ENCODE measurements at regions not wholly inside any gene's neighbourhood (a gene's known extent, or its start where the extent isn't known, plus 50 kb on each side); places are given as distances from the start of the nearest gene placed in this dataset.

- Histone ChIP-seq H3K9ac (ENCODE audit: low read length) (no peak overlapping the region), H4K20me1 (ENCODE audit: control insufficient read depth, insufficient read depth, low read length, poor library complexity, severe bottlenecking) (no peaks in the 10 kb centered on the region), H3K4me1 (ENCODE audit: control insufficient read depth in 2 of 2, insufficient read depth in 2 of 2, low read length in 2 of 2) (no peaks in the 10 kb centered on the region), H3K4me3 (ENCODE audit: control extremely low read depth in 1 of 5, extremely low read depth in 1 of 5, insufficient read depth in 1 of 5, low read depth in 2 of 5, low read length in 4 of 5) (no peak overlapping the region), H3K79me2 (ENCODE audit: control insufficient read depth, insufficient read depth, low read length) (no peaks in the 10 kb centered on the region), H3K36me3 (replicated peaks in 1 of 2; ENCODE audit: control extremely low read depth in 1 of 2, control insufficient read depth in 1 of 2, extremely low read depth in 1 of 2, insufficient read depth in 2 of 2, low read length in 1 of 2) (no peaks in the 10 kb centered on the region), H3K27ac (ENCODE audit: low read length in 2 of 2) (no peak overlapping the region), H2AFZ (ENCODE audit: insufficient read depth, low read depth, low read length, poor library complexity, severe bottlenecking) (no peak overlapping the region), H3K4me2 (replicated peaks; ENCODE audit: low read depth, low read length, poor library complexity, severe bottlenecking) (no peak overlapping the region), H3K27me3 (replicated peaks in 1 of 4; ENCODE audit: control extremely low read depth in 1 of 4, control insufficient read depth in 3 of 4, insufficient read depth in 4 of 4, low read length in 3 of 4) (no peaks in the 10 kb centered on the region), H3K9me3 (ENCODE audit: control extremely low read depth in 1 of 3, control insufficient read depth in 2 of 3, insufficient read depth in 1 of 3, low read length in 2 of 3) (no peaks in the 10 kb centered on the region)
- Mint-ChIP-seq H3K4me3 (no peak overlapping the region), H3K4me1 (no peaks in the 10 kb centered on the region), H3K27ac (no peak overlapping the region), H3K9me3 (ENCODE audit: insufficient read depth) (no peaks in the 10 kb centered on the region), H3K27me3 (peaks cover 12% of the 10 kb centered on the region)
- no peak for DNase-seq
- TF ChIP-seq EZH2 (IDR thresholded peaks at IDR 0.05; ENCODE audit: borderline replicate concordance, insufficient read depth, low read depth, low read length, poor library complexity, severe bottlenecking) (no peak), CTCF (IDR thresholded peaks at IDR 0.05) (no peak)
- WGBS (ENCODE audit: insufficient coverage), result no CpG with 5 or more reads among the region's 1 CpG
- intact Hi-C loops (cut with micrococcal nuclease), result no loop called here
- CTCF ChIA-PET, result no interaction called here
- ATAC-seq (ENCODE audit: low read depth), result no peak
- POLR2A ChIA-PET, result no interaction called here
Measured at GRCh38 chr1:115170377-115170776, 81.1 kb upstream of the TSPAN2 start.

GRCh38 chr1:115168026-115168425 lies 78.7 kb upstream of the TSPAN2 start:
- Mint-ChIP-seq H3K4me3 (no peak overlapping the region), H3K27me3 (peaks cover 18% of the 10 kb centered on the region), H3K27ac (no peak overlapping the region), H3K9me3 (ENCODE audit: insufficient read depth) (no peaks in the 10 kb centered on the region), H3K4me1 (no peaks in the 10 kb centered on the region)
- Histone ChIP-seq H3K79me2 (ENCODE audit: control insufficient read depth, insufficient read depth, low read length) (no peaks in the 10 kb centered on the region), H3K4me1 (ENCODE audit: control insufficient read depth in 2 of 2, insufficient read depth in 2 of 2, low read length in 2 of 2) (no peaks in the 10 kb centered on the region), H3K9ac (ENCODE audit: low read length) (no peak overlapping the region), H4K20me1 (ENCODE audit: control insufficient read depth, insufficient read depth, low read length, poor library complexity, severe bottlenecking) (no peaks in the 10 kb centered on the region), H2AFZ (ENCODE audit: insufficient read depth, low read depth, low read length, poor library complexity, severe bottlenecking) (no peak overlapping the region), H3K27ac (ENCODE audit: low read length in 2 of 2) (no peak overlapping the region), H3K4me3 (ENCODE audit: control extremely low read depth in 1 of 5, extremely low read depth in 1 of 5, insufficient read depth in 1 of 5, low read depth in 2 of 5, low read length in 4 of 5) (no peak overlapping the region), H3K9me3 (ENCODE audit: control extremely low read depth in 1 of 3, control insufficient read depth in 2 of 3, insufficient read depth in 1 of 3, low read length in 2 of 3) (no peaks in the 10 kb centered on the region), H3K36me3 (replicated peaks in 1 of 2; ENCODE audit: control extremely low read depth in 1 of 2, control insufficient read depth in 1 of 2, extremely low read depth in 1 of 2, insufficient read depth in 2 of 2, low read length in 1 of 2) (no peaks in the 10 kb centered on the region), H3K27me3 (replicated peaks in 1 of 4; ENCODE audit: control extremely low read depth in 1 of 4, control insufficient read depth in 3 of 4, insufficient read depth in 4 of 4, low read length in 3 of 4) (no peaks in the 10 kb centered on the region), H3K4me2 (replicated peaks; ENCODE audit: low read depth, low read length, poor library complexity, severe bottlenecking) (no peak overlapping the region)
- CTCF ChIA-PET, result no interaction called here
- ATAC-seq (ENCODE audit: low read depth) (no peak), DNase-seq (no peak)
- no peak for TF ChIP-seq EZH2 (IDR thresholded peaks at IDR 0.05; ENCODE audit: borderline replicate concordance, insufficient read depth, low read depth, low read length, poor library complexity, severe bottlenecking)
- TF ChIP-seq CTCF (IDR thresholded peaks at IDR 0.05), result no peak
- WGBS (ENCODE audit: insufficient coverage), result 100% methylated on average over 1 of the region's 4 CpGs
- POLR2A ChIA-PET, result no interaction called here
- intact Hi-C loops (cut with micrococcal nuclease), result no loop called here

Measured in B cell (primary cell).